NCI-H526 (cell line): ENCODE measurements at regions not wholly inside any gene's neighbourhood (a gene's known extent, or its start where the extent isn't known, plus 50 kb on each side); places are given as distances from the start of the nearest gene placed in this dataset.
A peak's percentile ranks its signal among the peaks of the same experiment; 100 is the strongest.
"Not testable (repeated sequence)": the region's sequence is repeated elsewhere in the genome, so short reads cannot be mapped to it uniquely, and the experiment has no call there.

ENCODE experiments used
- DNase-seq, 2 experiments: peaks; one replicate each; lab custom pipeline; 2025; lab: John Stamatoyannopoulos, UW

DNA sequence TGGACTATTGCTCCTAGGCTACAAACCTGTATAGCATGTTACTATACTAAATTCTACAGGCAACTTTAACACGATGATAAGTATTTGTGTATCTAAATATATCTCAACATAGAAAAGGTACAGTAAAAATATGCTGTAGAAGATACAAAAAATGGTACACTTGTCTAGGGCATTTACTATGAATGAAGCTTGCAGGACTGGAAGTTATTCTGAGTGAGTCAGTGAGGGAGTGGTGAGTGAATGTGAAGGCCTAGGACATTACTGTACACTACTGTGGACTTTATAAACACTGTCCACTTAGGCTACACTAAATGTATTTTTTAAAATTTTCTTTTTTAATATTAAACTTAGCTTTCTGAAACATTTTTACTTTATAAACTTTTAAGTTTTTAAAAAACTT, 140.5 kb upstream of the SGO1 start:
- DNase-seq = no peak

- no peak for DNase-seq
These were observed 139.6 kb upstream of the SGO1 start for GRCh38 chr3:20325563-20325962.

- DNase-seq = no peak
These were observed 138.9 kb upstream of the SGO1 start for GRCh38 chr3:20324664-20325478.

- DNase-seq = peak; percentile 11 to 50
These were observed 137.4 kb upstream of the SGO1 start for GRCh38 chr3:20323307-20323927.

DNA sequence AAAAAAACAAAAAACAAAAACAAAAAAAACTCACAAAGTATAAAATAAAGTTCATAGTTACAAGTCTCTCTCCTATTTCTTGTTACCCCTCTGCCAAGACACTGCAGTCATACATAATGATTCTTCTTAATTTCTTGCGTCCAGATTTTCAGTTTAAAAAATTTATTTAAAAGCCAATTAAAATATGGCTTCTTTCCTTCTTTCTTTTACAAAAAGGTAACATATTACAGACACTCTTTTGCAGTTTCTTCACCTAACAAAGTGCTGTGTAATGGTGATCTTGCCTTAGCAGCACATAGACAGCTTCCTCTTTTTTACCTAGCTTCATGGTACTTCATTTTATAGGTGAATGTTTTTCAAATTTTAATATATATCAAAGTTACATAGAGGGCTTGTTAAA, 136.1 kb upstream of the SGO1 start:
- no peak for DNase-seq

GRCh38 chr3:20321391-20322047, 135.5 kb upstream of the SGO1 start:
- DNase-seq = no peak

DNA sequence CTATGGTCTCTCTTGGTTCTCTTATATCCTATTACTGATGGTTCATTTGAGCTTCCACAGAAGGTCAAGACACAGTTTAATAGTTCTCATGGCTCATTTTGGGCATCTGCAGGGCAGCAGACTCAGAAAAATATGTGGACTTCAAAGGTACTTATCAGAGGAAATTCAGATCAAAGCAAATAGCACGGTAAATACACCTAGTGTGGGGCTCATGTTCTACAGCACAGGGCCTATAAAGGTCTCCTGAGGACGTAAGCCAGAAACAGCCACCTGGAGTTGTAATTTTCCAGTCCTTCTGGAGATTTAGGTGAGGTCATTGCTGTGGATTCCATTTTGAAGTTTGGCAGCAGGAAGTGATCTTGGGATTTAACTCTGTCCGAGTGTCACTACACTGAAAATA, 134.5 kb upstream of the SGO1 start:
- DNase-seq = no peak

- DNase-seq = no peak
These were observed 133.5 kb upstream of the SGO1 start for GRCh38 chr3:20319551-20319950.

- no peak for DNase-seq
These were observed 131.6 kb upstream of the SGO1 start for GRCh38 chr3:20317616-20318015.

- no peak for DNase-seq
These were observed 130.2 kb upstream of the SGO1 start for GRCh38 chr3:20316238-20316637.

DNA sequence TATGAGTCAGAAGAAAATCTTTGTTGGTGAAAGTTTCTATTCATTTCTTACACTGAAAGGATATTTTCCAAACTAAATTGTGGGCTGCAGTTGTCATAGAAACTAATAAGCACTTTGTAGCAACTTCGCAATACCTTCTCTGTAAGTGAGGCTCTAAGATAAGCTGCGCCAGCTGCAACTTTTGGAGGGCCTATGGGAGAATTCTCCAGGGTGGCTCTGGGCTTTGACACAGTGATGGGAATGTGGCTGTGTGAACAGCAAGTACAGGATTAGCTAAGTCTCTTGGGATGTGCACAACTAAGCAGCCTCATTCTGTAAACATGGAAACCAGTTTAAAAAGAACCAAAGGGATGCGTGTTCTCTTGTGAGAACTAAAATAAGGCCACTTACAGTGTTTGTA, 124.6 kb upstream of the SGO1 start:
- no peak for DNase-seq

GRCh38 chr3:20307383-20307782, 121.4 kb upstream of the SGO1 start:
- no peak for DNase-seq

DNA sequence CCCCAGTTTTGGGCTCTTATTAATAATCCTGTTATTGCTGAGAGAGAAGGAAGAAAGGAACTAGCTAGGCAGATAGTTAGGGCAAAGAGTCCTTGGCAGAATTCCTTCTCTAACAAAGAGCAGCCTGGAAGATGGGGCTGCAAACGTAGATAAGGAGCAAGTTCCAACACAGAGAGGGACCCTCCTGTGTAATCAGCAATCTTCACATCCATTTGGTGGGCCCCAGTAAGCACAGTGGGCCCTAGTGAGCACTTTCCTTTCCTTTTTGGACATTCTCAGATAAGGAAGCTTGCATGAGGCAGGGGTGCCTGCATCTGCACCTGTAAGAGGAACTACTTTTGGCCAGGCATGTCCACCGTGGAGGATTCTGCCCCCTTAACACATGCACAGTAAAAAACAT, 119.6 kb upstream of the SGO1 start:
- DNase-seq = no peak

GRCh38 chr3:20302766-20303165, 116.8 kb upstream of the SGO1 start:
- DNase-seq = no peak

DNA sequence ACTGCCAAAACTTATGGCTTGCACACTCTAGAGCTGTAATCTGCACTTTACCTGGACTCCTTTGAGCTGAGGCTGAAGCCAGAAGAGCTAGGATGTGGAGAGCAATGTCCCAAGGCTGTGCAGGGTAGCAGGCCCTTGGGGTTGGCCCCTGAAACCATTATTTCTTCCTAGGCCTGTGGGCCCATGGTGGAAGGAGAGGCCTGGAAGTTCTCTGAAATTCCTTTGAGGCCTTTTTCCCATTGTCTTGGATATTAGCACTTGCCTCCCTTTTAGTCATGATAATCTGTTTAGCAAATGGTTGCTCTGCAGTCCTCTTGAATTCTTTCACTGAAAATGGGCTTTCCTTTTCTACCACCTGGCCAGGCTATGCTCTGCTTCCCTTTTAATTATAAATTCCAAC, 102.0 kb upstream of the SGO1 start:
- no peak for DNase-seq

GRCh38 chr3:20280257-20280656, 94.3 kb upstream of the SGO1 start:
- DNase-seq = no peak

DNA sequence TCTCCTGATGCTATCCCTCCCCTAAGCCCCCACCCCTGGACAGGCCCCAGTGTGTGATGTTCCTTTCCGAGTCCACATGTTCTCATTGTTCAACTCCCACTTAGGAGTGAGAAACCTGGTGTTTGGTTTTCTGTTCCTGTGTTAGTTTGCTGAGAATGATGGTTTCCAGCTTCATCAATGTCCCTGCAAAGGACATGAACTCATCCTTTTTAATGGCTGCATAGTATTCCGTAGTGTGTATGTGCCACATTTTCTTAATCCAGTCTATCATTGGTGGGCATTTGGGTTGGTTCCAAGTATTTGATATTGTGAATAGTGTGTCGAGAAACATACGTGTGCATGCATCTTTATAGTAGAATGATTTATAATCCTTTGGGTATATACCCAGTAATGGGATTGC, 80.0 kb upstream of the SGO1 start:
- DNase-seq = not testable (repeated sequence)

DNA sequence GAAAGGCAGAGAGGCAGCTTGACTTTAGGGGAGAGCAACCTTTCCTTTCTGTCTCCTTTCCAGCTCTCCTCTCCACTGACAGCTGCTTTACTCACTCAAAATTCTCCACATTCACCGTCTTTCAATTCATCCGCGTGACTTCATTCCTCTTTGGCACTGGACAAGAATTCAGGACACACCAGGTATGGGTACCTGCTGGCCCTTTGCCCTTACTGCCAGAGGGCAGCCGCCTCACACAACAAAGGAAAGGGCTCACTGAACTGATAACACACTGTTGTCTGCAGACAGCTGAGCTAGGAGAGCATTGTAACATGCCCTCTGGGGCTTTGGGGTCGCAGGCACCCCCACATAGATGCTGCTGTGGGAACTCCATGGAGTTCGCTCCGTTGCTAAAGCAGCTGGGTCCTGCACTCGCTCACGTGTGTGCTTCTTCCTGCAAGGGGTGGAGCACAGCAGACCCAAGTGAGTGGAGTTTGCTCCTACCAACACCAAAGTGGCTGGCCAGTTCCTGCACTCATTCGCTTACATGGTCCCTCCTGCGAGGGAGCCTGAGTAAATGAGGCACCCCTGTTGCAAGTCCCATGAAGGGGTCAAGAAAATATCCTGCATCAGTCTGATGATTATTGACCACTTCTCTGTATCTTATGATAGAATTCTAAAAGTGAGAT, 79.0 kb upstream of the SGO1 start:
- no peak for DNase-seq

DNA sequence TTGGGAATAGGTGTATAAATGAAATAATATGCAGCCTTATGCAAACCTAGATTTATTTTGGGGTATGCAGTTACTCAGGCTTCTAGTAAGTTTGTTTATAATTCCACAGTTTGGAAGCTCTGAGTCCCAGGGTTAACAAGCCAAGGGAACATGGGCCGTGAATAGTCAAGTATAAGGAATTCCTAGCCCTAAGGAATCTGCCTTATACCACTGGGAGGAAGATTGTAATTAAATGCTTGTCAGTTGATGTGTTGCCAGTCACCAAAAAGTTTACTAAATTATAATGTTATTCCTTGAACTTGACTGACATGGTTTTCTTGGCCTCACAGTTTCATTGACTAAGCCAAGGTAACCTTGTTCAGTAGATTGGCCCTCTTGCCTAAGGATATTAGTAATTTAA, 72.4 kb upstream of the SGO1 start:
- DNase-seq = no peak

GRCh38 chr3:20256144-20256543, 70.1 kb upstream of the SGO1 start:
- no peak for DNase-seq

- no peak for DNase-seq
These were observed 68.5 kb upstream of the SGO1 start for GRCh38 chr3:20254268-20255117.

- no peak for DNase-seq
These were observed 64.8 kb upstream of the SGO1 start for GRCh38 chr3:20250786-20251185.
